ENCODE measurements at regions not wholly inside any gene's neighbourhood (a gene's known extent, or its start where the extent isn't known, plus 50 kb on each side); places are given as distances from the start of the nearest gene placed in this dataset.

GRCh38 chr13:74633734-74634133, 499.5 kb upstream of the KLF12 start:
- ATAC-seq (replicated peaks in 1 of 2) (no peak), DNase-seq (no peak)
- Mint-ChIP-seq H3K4me3 (no peak overlapping the region), H3K27ac (no peak overlapping the region), H3K27me3 (ENCODE audit: low read depth) (no peaks in the 10 kb centered on the region), H3K9me3 (peaks cover 7 to 13% of the 10 kb centered on the region in 2 donors), H3K4me1 (ENCODE audit: low read depth) (no peaks in the 10 kb centered on the region), H3K36me3 (ENCODE audit: insufficient read depth in 2 of 2) (peaks cover 2 to 10% of the 10 kb centered on the region in 2 donors)

GRCh38 chr13:74629985-74630384, 495.8 kb upstream of the KLF12 start:
- DNase-seq (no peak), ATAC-seq (replicated peaks in 1 of 2) (no peak)
- Mint-ChIP-seq H3K4me3 (no peak overlapping the region), H3K4me1 (ENCODE audit: low read depth) (no peaks in the 10 kb centered on the region), H3K27ac (no peak overlapping the region), H3K9me3 (peaks cover 7 to 17% of the 10 kb centered on the region in 2 donors), H3K27me3 (ENCODE audit: low read depth) (no peaks in the 10 kb centered on the region), H3K36me3 (ENCODE audit: insufficient read depth in 2 of 2) (peaks cover 2 to 11% of the 10 kb centered on the region in 2 donors)

GRCh38 chr13:74625541-74625940, 491.3 kb upstream of the KLF12 start:
- H3K36me3 Mint-ChIP-seq (ENCODE audit: insufficient read depth in 2 of 2) = peaks cover 2 to 9% of the 10 kb centered on the region in 2 donors

GRCh38 chr13:74623761-74624160, 489.6 kb upstream of the KLF12 start:
- ATAC-seq (replicated peaks in 1 of 2) (no peak), DNase-seq (no peak)
- no peak overlapping the region for H3K27ac Mint-ChIP-seq
- H3K36me3 Mint-ChIP-seq (ENCODE audit: insufficient read depth in 2 of 2) = peaks cover 0 to 2% of the 10 kb centered on the region in 2 donors
- H3K4me3 Mint-ChIP-seq = no peak overlapping the region
- peaks cover 0 to 4% of the 10 kb centered on the region in 2 donors for H3K9me3 Mint-ChIP-seq
- no peaks in the 10 kb centered on the region for H3K4me1 Mint-ChIP-seq (ENCODE audit: low read depth)
- no peaks in the 10 kb centered on the region for H3K27me3 Mint-ChIP-seq (ENCODE audit: low read depth)

More at GRCh38 chr13:74625541-74625940, 491.3 kb upstream of the KLF12 start:
- H3K27me3 Mint-ChIP-seq (ENCODE audit: low read depth) = no peaks in the 10 kb centered on the region
- H3K9me3 Mint-ChIP-seq = peaks cover 6 to 15% of the 10 kb centered on the region in 2 donors
- H3K4me3 Mint-ChIP-seq = no peak overlapping the region
- no peaks in the 10 kb centered on the region for H3K4me1 Mint-ChIP-seq (ENCODE audit: low read depth)
- DNase-seq = no peak
- ATAC-seq (replicated peaks in 1 of 2) = no peak
- H3K27ac Mint-ChIP-seq = no peak overlapping the region

- H3K36me3 Mint-ChIP-seq (ENCODE audit: insufficient read depth in 2 of 2) = no peaks in the 10 kb centered on the region
These were observed 488.1 kb upstream of the KLF12 start for GRCh38 chr13:74622284-74622683.

GRCh38 chr13:74620711-74621110, 486.5 kb upstream of the KLF12 start:
- Mint-ChIP-seq H3K4me1 (ENCODE audit: low read depth) (no peaks in the 10 kb centered on the region), H3K4me3 (no peak overlapping the region), H3K9me3 (no peaks in the 10 kb centered on the region), H3K27me3 (ENCODE audit: low read depth) (no peaks in the 10 kb centered on the region), H3K36me3 (ENCODE audit: insufficient read depth in 2 of 2) (no peaks in the 10 kb centered on the region), H3K27ac (no peak overlapping the region)
- no peak for ATAC-seq (replicated peaks in 1 of 2)
- DNase-seq = no peak

More at GRCh38 chr13:74622284-74622683, 488.1 kb upstream of the KLF12 start:
- DNase-seq (no peak), ATAC-seq (replicated peaks in 1 of 2) (no peak)
- no peak overlapping the region for H3K4me3 Mint-ChIP-seq
- H3K9me3 Mint-ChIP-seq = peaks cover 0 to 2% of the 10 kb centered on the region in 2 donors
- no peak overlapping the region for H3K27ac Mint-ChIP-seq
- no peaks in the 10 kb centered on the region for H3K4me1 Mint-ChIP-seq (ENCODE audit: low read depth)
- no peaks in the 10 kb centered on the region for H3K27me3 Mint-ChIP-seq (ENCODE audit: low read depth)

GRCh38 chr13:74620308-74620707, 486.1 kb upstream of the KLF12 start:
- Mint-ChIP-seq H3K27me3 (ENCODE audit: low read depth) (no peaks in the 10 kb centered on the region), H3K4me3 (no peak overlapping the region), H3K36me3 (ENCODE audit: insufficient read depth in 2 of 2) (no peaks in the 10 kb centered on the region), H3K4me1 (ENCODE audit: low read depth) (no peaks in the 10 kb centered on the region), H3K27ac (no peak overlapping the region), H3K9me3 (no peaks in the 10 kb centered on the region)
- no peak for DNase-seq
- ATAC-seq (replicated peaks in 1 of 2) = no peak

- H3K27ac Mint-ChIP-seq = no peak overlapping the region
- H3K4me1 Mint-ChIP-seq (ENCODE audit: low read depth) = no peaks in the 10 kb centered on the region
- peaks cover 0 to 1% of the 10 kb centered on the region in 2 donors for H3K36me3 Mint-ChIP-seq (ENCODE audit: insufficient read depth in 2 of 2)
- H3K4me3 Mint-ChIP-seq = no peak overlapping the region
- H3K27me3 Mint-ChIP-seq (ENCODE audit: low read depth) = peaks cover 14% of the 10 kb centered on the region
- DNase-seq = no peak
- no peak for ATAC-seq (replicated peaks in 1 of 2)
- peaks cover 0 to 4% of the 10 kb centered on the region in 2 donors for H3K9me3 Mint-ChIP-seq
These were observed 463.3 kb upstream of the KLF12 start for GRCh38 chr13:74597526-74597925.

- no peak overlapping the region for H3K4me3 Mint-ChIP-seq
These were observed 462.5 kb upstream of the KLF12 start for GRCh38 chr13:74596691-74597090.

GRCh38 chr13:74593688-74594087, 459.5 kb upstream of the KLF12 start:
- Mint-ChIP-seq H3K27me3 (ENCODE audit: low read depth) (peaks cover 17% of the 10 kb centered on the region), H3K36me3 (ENCODE audit: insufficient read depth in 2 of 2) (peaks cover 0 to 1% of the 10 kb centered on the region in 2 donors), H3K4me1 (ENCODE audit: low read depth) (no peaks in the 10 kb centered on the region), H3K27ac (no peak overlapping the region), H3K9me3 (peaks cover 0 to 4% of the 10 kb centered on the region in 2 donors), H3K4me3 (no peak overlapping the region)
- no peak for ATAC-seq (replicated peaks in 1 of 2)
- DNase-seq = no peak

More at GRCh38 chr13:74596691-74597090, 462.5 kb upstream of the KLF12 start:
- Mint-ChIP-seq H3K9me3 (peaks cover 0 to 4% of the 10 kb centered on the region in 2 donors), H3K27ac (no peak overlapping the region), H3K4me1 (ENCODE audit: low read depth) (no peaks in the 10 kb centered on the region), H3K27me3 (ENCODE audit: low read depth) (peaks cover 14% of the 10 kb centered on the region), H3K36me3 (ENCODE audit: insufficient read depth in 2 of 2) (peaks cover 0 to 1% of the 10 kb centered on the region in 2 donors)
- no peak for ATAC-seq (replicated peaks in 1 of 2)
- DNase-seq = no peak

- Mint-ChIP-seq H3K9me3 (no peaks in the 10 kb centered on the region), H3K4me3 (no peak overlapping the region), H3K27me3 (ENCODE audit: low read depth) (peaks cover 14% of the 10 kb centered on the region), H3K36me3 (ENCODE audit: insufficient read depth in 2 of 2) (no peaks in the 10 kb centered on the region), H3K27ac (no peak overlapping the region), H3K4me1 (ENCODE audit: low read depth) (no peaks in the 10 kb centered on the region)
- DNase-seq = no peak
- no peak for ATAC-seq (replicated peaks in 1 of 2)
These were observed 452.6 kb upstream of the KLF12 start for GRCh38 chr13:74586847-74587246.

- Mint-ChIP-seq H3K9me3 (no peaks in the 10 kb centered on the region), H3K27me3 (ENCODE audit: low read depth) (peaks cover 34% of the 10 kb centered on the region), H3K4me1 (ENCODE audit: low read depth) (peaks cover 16% of the 10 kb centered on the region), H3K4me3 (peak overlapping the region; percentile 70 to 82), H3K27ac (no peak overlapping the region), H3K36me3 (ENCODE audit: insufficient read depth in 2 of 2) (peaks cover 0 to 2% of the 10 kb centered on the region in 2 donors)
- no peak for ATAC-seq (replicated peaks in 1 of 2)
- no peak for DNase-seq
These were observed 442.2 kb upstream of the KLF12 start for GRCh38 chr13:74576420-74576819.

- ATAC-seq (replicated peaks in 1 of 2) (peak; percentile 88 to 95), DNase-seq (peak; percentile 47 to 65)
- Mint-ChIP-seq H3K36me3 (ENCODE audit: insufficient read depth in 2 of 2) (peaks cover 0 to 2% of the 10 kb centered on the region in 2 donors), H3K4me1 (ENCODE audit: low read depth) (peaks cover 16% of the 10 kb centered on the region), H3K9me3 (no peaks in the 10 kb centered on the region), H3K27me3 (ENCODE audit: low read depth) (peaks cover 34% of the 10 kb centered on the region), H3K4me3 (peak overlapping the region; percentile 70 to 82), H3K27ac (no peak overlapping the region)
These were observed 441.5 kb upstream of the KLF12 start for GRCh38 chr13:74575729-74576125.

Data from activated T-cell treated with anti-CD3 and anti-CD28 coated beads, Interleukin-2, amount 50 U/mL, for 72 hours (primary cell).